VCaP (cell line): ENCODE measurements at regions not wholly inside any gene's neighbourhood (a gene's known extent, or its start where the extent isn't known, plus 50 kb on each side); places are given as distances from the start of the nearest gene placed in this dataset.

ENCODE experiments used
- H3K27ac ChIP-seq: fragments of 450-650 bp; 2 replicates; pipeline ENCODE4 v1.5.1; 2017
- TF ChIP-seq, protein P1 (sequence below): fragments of 450-650 bp; conservative IDR thresholded peaks from 2 replicates; pipeline ENCODE4 v1.5.1; 2017; ENCODE audit warnings: mild to moderate bottlenecking, moderate library complexity

DNA sequence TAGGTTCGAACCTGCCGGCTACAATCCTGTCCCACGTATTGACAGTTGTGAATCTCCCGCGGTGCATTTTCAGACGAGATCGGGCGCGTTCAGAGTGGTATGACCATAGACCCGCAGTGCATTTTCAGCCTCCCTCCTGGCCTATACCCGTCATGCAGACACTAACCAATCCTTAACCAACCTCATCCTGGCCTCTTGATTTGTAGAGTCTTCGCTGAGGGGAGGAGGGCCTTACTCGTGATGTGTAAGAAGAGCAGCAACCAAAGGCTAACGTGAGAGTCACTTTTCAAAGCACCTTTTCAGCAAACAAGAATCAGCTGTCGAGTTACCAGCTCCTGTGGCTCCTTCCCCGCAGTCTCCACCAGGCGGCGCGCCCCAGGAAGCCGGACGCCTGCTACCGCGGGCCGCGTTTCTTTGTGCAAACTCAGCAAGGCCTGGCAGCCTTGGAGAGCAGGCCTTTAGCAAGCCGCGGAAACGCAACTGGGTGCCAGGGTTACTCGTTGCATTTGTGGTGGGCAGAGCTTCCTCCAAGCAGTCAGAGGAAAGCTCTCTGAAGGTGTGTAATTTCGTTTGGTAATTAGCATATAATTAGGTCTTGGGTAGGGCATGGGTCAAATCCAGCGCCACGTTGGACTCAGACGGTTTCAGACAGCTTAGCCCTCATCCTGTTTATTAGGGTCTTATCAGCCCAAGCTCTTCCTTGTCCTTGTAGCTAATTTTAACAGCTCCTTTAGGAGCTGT is 139.8 kb downstream of the OR2B2 start:
- TF ChIP-seq, protein P1, sequence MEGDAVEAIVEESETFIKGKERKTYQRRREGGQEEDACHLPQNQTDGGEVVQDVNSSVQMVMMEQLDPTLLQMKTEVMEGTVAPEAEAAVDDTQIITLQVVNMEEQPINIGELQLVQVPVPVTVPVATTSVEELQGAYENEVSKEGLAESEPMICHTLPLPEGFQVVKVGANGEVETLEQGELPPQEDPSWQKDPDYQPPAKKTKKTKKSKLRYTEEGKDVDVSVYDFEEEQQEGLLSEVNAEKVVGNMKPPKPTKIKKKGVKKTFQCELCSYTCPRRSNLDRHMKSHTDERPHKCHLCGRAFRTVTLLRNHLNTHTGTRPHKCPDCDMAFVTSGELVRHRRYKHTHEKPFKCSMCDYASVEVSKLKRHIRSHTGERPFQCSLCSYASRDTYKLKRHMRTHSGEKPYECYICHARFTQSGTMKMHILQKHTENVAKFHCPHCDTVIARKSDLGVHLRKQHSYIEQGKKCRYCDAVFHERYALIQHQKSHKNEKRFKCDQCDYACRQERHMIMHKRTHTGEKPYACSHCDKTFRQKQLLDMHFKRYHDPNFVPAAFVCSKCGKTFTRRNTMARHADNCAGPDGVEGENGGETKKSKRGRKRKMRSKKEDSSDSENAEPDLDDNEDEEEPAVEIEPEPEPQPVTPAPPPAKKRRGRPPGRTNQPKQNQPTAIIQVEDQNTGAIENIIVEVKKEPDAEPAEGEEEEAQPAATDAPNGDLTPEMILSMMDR, result peak; percentile 99
- peak overlapping the region; percentile 22 for H3K27ac ChIP-seq

DNA sequence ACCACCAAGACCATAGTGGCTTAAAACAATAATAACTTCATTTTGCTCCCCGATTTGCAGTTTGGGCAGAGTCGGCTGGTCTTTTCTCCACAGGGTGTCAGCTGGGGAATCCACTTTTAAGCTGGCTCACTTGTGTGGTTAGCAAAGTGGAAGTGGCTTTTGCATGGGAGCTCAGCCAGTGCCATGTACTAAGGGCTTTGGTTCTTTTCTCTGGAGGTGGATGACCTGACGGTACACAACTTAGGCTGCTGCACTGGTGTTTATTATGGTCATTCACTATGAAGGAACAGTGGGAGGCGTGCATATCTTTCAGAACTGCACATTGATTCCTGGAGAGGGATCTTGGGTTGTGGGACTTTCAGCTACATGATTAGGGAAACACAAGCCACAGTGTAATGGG is 141.0 kb downstream of the OR2B2 start:
- TF ChIP-seq, protein P1, result no peak
- H3K27ac ChIP-seq, result no peak overlapping the region

DNA sequence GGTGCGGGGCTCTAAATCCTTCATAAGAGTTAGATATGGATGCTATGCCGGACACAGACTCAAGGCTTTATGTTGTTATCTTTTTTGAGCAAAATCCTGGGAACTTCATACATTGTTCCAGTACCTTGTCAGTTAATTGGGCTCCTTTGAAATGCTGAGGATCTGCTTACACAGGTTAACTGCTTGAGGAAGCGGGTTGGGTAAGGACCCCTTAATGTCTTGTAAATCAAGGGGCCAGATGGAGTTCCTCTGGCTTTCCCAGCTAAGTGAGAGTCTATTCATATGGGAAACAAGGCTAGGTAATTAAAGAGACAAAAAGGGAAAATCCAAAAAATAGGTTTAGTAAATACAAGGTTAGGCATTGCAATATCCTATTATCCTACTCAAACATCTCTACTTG is 141.5 kb downstream of the OR2B2 start:
- TF ChIP-seq, protein P1, result no peak
- no peak overlapping the region for H3K27ac ChIP-seq

DNA sequence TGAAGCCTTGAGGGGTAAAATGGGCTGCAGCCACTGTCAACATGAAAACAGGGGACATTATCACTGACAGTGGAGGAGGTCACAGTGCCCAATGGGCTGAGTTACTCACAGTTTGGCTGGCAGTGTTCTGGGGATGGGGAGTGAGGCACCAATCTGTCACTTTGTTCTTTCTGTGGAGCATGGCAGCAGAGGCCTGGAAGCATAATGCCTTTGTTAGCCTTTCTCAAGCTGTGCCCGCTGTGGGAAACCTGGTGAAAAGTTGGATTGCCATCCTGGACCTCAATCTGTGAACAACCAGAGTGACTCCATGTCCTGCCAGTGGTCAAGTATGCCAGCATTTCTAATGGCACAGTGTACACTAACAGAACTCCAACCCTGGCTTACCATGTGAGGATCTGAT is 143.6 kb downstream of the OR2B2 start:
- TF ChIP-seq, protein P1, result no peak

DNA sequence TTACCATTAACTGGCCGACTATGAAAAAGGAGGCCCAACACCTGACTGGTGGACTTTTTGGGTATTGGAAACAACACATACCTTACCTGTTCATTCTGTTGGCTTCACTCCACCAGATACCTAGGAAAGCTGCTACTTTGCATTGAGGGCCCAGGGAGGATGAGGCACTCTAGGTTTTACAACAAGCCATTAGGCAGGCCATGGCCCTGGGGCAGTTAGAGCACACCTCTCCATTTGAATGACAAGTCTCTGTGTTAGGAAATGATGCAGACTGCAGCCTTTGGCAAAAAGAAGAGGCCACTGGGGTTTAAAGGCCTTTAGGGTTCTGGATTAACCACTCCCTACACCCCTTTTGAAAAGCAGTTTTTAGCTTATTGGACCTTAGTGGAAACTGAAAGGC is 144.3 kb downstream of the OR2B2 start:
- TF ChIP-seq, protein P1, result no peak
- H3K27ac ChIP-seq, result no peak overlapping the region

More for the DNA sequence above, 143.6 kb downstream of the OR2B2 start:
- H3K27ac ChIP-seq, result no peak overlapping the region

DNA sequence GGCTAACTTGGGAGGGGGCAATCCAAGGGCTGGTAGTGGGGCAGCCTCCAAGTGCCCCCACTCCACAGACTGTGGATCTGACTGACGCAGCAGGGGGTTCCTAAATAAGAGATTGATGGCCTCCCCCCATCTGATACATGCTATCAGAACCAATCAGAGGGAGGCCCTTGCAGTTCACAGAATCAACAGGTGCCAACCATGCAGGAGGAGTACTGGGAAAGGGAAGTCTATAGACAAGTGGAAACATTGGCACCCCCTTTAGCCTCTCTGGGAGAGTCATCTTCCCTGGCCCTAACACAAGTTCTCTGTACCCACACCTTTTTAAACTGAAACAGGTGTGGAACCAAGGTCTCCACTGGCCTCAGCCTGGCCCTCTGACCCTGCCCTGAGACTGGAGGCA is 145.8 kb downstream of the OR2B2 start:
- H3K27ac ChIP-seq, result no peak overlapping the region
- TF ChIP-seq, protein P1, result no peak

DNA sequence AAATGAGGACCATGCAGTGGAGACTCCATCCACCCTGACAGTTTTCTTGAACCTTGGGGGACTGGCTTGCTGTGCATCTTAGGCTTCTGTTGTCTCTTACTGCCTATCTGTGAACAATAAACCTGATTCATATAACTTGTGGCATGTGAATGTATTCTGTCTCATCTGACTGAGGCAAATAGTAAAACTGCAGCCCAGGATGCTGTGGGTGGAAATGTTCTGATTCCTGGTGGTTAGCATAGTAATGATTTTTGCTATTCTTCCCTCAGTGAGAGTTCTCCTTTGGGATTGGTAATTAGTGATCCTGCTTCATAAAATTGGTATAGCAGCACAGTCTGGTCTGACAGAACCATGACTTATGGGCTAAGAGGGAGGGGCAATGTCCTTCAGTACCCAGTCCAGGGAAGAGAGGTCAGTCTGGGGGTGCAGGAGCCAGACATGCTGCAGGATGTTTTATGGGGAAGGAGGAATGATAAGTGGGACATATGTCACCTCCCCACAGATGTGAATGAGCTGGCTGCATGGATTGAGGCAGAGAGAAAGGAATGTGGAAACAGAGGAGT is 147.1 kb downstream of the OR2B2 start:
- TF ChIP-seq, protein P1, result no peak
- no peak overlapping the region for H3K27ac ChIP-seq
